ENCODE measurements at regions not wholly inside any gene's neighbourhood (a gene's known extent, or its start where the extent isn't known, plus 50 kb on each side); places are given as distances from the start of the nearest gene placed in this dataset.

DNA sequence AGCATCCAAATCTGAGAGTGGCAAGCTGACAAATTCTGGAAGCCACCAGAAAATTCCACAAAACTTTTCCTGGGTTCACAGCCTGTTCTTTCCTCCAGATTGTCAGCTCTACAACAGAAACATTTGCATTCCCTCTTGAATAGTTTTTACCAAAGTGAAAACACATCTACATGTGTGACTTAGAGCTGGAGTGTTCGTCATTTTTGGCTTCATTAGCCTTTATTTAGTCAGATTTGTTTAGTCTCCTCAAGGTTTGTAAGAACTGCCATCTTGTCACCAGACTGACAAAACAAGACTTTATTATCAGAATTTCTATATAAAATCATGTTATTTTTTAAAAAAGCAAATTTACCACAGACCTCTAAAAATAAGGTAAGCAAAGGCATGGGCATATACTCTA lies 347.3 kb downstream of the TRIM36 start:
- TF ChIP-seq, protein P1, sequence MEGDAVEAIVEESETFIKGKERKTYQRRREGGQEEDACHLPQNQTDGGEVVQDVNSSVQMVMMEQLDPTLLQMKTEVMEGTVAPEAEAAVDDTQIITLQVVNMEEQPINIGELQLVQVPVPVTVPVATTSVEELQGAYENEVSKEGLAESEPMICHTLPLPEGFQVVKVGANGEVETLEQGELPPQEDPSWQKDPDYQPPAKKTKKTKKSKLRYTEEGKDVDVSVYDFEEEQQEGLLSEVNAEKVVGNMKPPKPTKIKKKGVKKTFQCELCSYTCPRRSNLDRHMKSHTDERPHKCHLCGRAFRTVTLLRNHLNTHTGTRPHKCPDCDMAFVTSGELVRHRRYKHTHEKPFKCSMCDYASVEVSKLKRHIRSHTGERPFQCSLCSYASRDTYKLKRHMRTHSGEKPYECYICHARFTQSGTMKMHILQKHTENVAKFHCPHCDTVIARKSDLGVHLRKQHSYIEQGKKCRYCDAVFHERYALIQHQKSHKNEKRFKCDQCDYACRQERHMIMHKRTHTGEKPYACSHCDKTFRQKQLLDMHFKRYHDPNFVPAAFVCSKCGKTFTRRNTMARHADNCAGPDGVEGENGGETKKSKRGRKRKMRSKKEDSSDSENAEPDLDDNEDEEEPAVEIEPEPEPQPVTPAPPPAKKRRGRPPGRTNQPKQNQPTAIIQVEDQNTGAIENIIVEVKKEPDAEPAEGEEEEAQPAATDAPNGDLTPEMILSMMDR (IDR thresholded peaks at IDR 0.05): no peak
- no peak for TF ChIP-seq POLR2A (IDR thresholded peaks at IDR 0.05)
